ENCODE measurements at regions not wholly inside any gene's neighbourhood (a gene's known extent, or its start where the extent isn't known, plus 50 kb on each side); places are given as distances from the start of the nearest gene placed in this dataset.

DNA sequence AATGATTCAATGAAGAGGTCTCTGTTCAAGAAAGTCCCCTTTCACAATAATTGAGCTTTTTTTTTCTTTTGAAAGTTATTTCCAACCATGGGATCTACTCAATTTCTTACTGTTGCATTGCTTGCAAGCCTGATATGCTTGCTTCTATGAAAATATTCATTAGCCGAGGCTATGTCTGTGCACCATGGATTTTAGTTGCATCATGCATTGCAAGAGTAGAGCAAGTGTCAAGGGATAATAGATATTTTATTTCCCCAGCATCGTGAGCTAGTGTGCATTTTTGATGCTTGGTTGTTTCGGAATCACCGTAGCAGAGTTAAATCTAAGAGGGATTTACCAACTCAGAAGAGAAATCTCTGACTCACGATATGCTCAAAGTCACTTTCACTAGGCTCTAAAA, 222.0 kb downstream of the SH2D4B start:
- H3K9me3 ChIP-seq (ENCODE audit: insufficient read depth, low read length, severe bottlenecking) = no peaks in the 10 kb centered on the region
- H2AFZ ChIP-seq (ENCODE audit: low read depth, low read length) = no peak overlapping the region
- no peak for ATAC-seq (ENCODE audit: insufficient read depth, low read depth)
- no peak overlapping the region for H3K27ac ChIP-seq (ENCODE audit: low read length)
- DNase-seq = no peak
- no peak overlapping the region for H3K9ac ChIP-seq (ENCODE audit: low read depth, low read length)
- no peaks in the 10 kb centered on the region for H3K79me2 ChIP-seq (ENCODE audit: insufficient read depth, low read length)
- no peak overlapping the region for H3K4me2 ChIP-seq (ENCODE audit: insufficient read depth, low read length)
- TF ChIP-seq EZH2 (IDR thresholded peaks at IDR 0.05; ENCODE audit: borderline replicate concordance, low read depth, low read length, severe bottlenecking) (no peak), CTCF (IDR thresholded peaks at IDR 0.05; ENCODE audit: borderline replicate concordance, extremely low read depth, low read length, poor library complexity, severe bottlenecking) (no peak)
- no peaks in the 10 kb centered on the region for H3K4me1 ChIP-seq (ENCODE audit: insufficient read depth, low read length)
- no peaks in the 10 kb centered on the region for H4K20me1 ChIP-seq (ENCODE audit: insufficient read depth, low read length)
- H3K36me3 ChIP-seq (ENCODE audit: insufficient read depth, low read length) = no peaks in the 10 kb centered on the region
- H3K27me3 ChIP-seq (ENCODE audit: insufficient read depth, low read length, poor library complexity) = no peaks in the 10 kb centered on the region
- no peak overlapping the region for H3K4me3 ChIP-seq (ENCODE audit: low read depth in 1 of 2, low read length in 2 of 2)

DNA sequence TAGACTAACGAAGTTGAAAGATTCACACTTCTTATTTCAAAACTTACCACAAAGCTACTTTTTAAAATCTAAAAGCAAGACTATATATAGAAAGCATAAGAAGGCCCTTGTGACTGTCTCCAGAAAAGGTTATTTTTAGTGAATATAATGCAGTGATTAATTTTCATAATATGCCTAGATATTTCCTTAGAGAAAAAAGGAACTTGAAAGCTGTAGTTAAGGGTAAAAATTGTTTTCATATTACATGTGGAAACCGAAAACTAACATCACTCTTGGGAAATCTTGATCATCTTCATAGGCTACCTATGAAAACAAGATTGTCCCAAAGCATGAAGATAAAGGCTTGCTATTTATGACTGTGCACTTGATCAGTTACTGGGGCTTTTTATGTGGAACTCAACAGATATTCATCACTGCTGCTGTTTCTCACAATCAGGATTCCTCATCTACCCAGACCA, 223.2 kb downstream of the SH2D4B start:
- Histone ChIP-seq H3K36me3 (ENCODE audit: insufficient read depth, low read length) (no peaks in the 10 kb centered on the region), H3K9me3 (ENCODE audit: insufficient read depth, low read length, severe bottlenecking) (no peaks in the 10 kb centered on the region), H3K4me3 (ENCODE audit: low read depth in 1 of 2, low read length in 2 of 2) (no peak overlapping the region), H3K9ac (ENCODE audit: low read depth, low read length) (no peak overlapping the region), H3K4me1 (ENCODE audit: insufficient read depth, low read length) (no peaks in the 10 kb centered on the region), H3K4me2 (ENCODE audit: insufficient read depth, low read length) (no peak overlapping the region), H3K79me2 (ENCODE audit: insufficient read depth, low read length) (no peaks in the 10 kb centered on the region), H3K27me3 (ENCODE audit: insufficient read depth, low read length, poor library complexity) (no peaks in the 10 kb centered on the region), H3K27ac (ENCODE audit: low read length) (no peak overlapping the region), H4K20me1 (ENCODE audit: insufficient read depth, low read length) (no peaks in the 10 kb centered on the region), H2AFZ (ENCODE audit: low read depth, low read length) (no peak overlapping the region)
- TF ChIP-seq EZH2 (IDR thresholded peaks at IDR 0.05; ENCODE audit: borderline replicate concordance, low read depth, low read length, severe bottlenecking) = no peak
- TF ChIP-seq CTCF (IDR thresholded peaks at IDR 0.05; ENCODE audit: borderline replicate concordance, extremely low read depth, low read length, poor library complexity, severe bottlenecking) = no peak
- ATAC-seq (ENCODE audit: insufficient read depth, low read depth) (no peak), DNase-seq (no peak)

DNA sequence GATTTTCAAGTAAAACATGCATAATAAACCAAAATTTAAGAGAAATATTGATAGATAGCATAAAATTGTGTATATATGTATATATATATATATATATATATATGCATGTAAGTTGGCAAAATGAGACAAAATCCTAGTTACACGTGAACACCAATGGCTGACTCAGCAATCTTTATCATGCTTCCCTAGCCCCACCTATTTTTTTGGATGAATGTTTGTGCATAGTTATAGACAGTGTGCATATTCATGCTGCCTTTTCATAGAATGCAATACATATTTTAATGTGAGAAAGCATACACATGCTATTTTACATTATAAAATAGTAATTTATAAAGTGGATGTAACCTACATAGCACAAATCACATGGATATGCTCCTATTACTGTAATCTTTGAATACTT, 230.3 kb downstream of the SH2D4B start:
- H3K79me2 ChIP-seq (ENCODE audit: insufficient read depth, low read length) = no peaks in the 10 kb centered on the region

More for the DNA sequence above, 230.3 kb downstream of the SH2D4B start:
- ATAC-seq (ENCODE audit: insufficient read depth, low read depth) (no peak), DNase-seq (no peak)
- Histone ChIP-seq H3K4me1 (ENCODE audit: insufficient read depth, low read length) (no peaks in the 10 kb centered on the region), H3K27me3 (ENCODE audit: insufficient read depth, low read length, poor library complexity) (no peaks in the 10 kb centered on the region), H3K9ac (ENCODE audit: low read depth, low read length) (no peak overlapping the region), H3K27ac (ENCODE audit: low read length) (no peak overlapping the region), H4K20me1 (ENCODE audit: insufficient read depth, low read length) (no peaks in the 10 kb centered on the region), H3K4me2 (ENCODE audit: insufficient read depth, low read length) (no peak overlapping the region), H3K9me3 (ENCODE audit: insufficient read depth, low read length, severe bottlenecking) (no peaks in the 10 kb centered on the region), H3K36me3 (ENCODE audit: insufficient read depth, low read length) (no peaks in the 10 kb centered on the region), H3K4me3 (ENCODE audit: low read depth in 1 of 2, low read length in 2 of 2) (no peak overlapping the region), H2AFZ (ENCODE audit: low read depth, low read length) (no peak overlapping the region)
- TF ChIP-seq EZH2 (IDR thresholded peaks at IDR 0.05; ENCODE audit: borderline replicate concordance, low read depth, low read length, severe bottlenecking) = no peak
- TF ChIP-seq CTCF (IDR thresholded peaks at IDR 0.05; ENCODE audit: borderline replicate concordance, extremely low read depth, low read length, poor library complexity, severe bottlenecking) = no peak
